HEK293 (cell line): ENCODE measurements at regions not wholly inside any gene's neighbourhood (a gene's known extent, or its start where the extent isn't known, plus 50 kb on each side); places are given as distances from the start of the nearest gene placed in this dataset.

Experiments
- CTCF ChIA-PET: fragments of 350-600 bp; formaldehyde crosslinking; extraction: SDS; loops from one replicate; lab custom pipeline; 2021; ENCODE audit warnings: antibody characterized with exemption; lab: Yijun Ruan, JAX
- POLR2A ChIA-PET: fragments of 300-600 bp; formaldehyde crosslinking; extraction: SDS; loops from one replicate; lab custom pipeline; 2020; ENCODE audit warnings: antibody characterized with exemption, inconsistent platforms; lab: Yijun Ruan, JAX
- H3K27ac ChIP-seq: fragments of 200-500 bp; sonication (Bioruptor generic); 2 replicates; pipeline ENCODE4 v1.5.1; 2014; ENCODE audit warnings: low read depth, low read length, control low read depth, inconsistent platforms; ENCODE audit errors: extremely low read depth
- H3K36me3 ChIP-seq, 2 experiments: fragments of 200-500 bp in 1 of 2; sonication (Bioruptor generic) in 1 of 2; 1 replicate in 1 of 2; 2 replicates in 1 of 2; pipeline ENCODE4 v1.5.1; 2014 to 2017; ENCODE audit warnings: inconsistent platforms in 2 of 2, low read length in 2 of 2; ENCODE audit not compliant: control insufficient read depth in 2 of 2, insufficient read depth in 1 of 2
- H3K4me1 ChIP-seq: fragments of 200-500 bp; sonication (Bioruptor generic); 2 replicates; pipeline ENCODE4 v1.5.1; 2014; ENCODE audit warnings: mild to moderate bottlenecking, low read length, inconsistent platforms; ENCODE audit not compliant: control insufficient read depth, insufficient read depth
- H3K4me3 ChIP-seq: 2 replicates; pipeline ENCODE4 v1.5.1; 2011; ENCODE audit warnings: low read depth, mild to moderate bottlenecking, control low read depth, low read length, moderate library complexity
- H3K9me3 ChIP-seq: fragments of 200-500 bp; sonication (Bioruptor generic); 2 replicates; pipeline ENCODE4 v1.5.1; 2014; ENCODE audit warnings: low read depth, low read length, inconsistent platforms; ENCODE audit not compliant: control insufficient read depth, insufficient read depth
- OVOL3 ChIP-seq: fragments of 450-650 bp; formaldehyde crosslinking; IDR thresholded peaks from 2 replicates; pipeline ENCODE4 v1.5.1; 2016; ENCODE audit warnings: missing biosample characterization, missing genetic modification characterization
- SCRT1 ChIP-seq: fragments of 450-650 bp; formaldehyde crosslinking; IDR thresholded peaks from 2 replicates; pipeline ENCODE4 v1.5.1; 2016; ENCODE audit warnings: missing biosample characterization, missing genetic modification characterization, borderline replicate concordance
- SP2 ChIP-seq: fragments of 450-650 bp; formaldehyde crosslinking; IDR thresholded peaks from 2 replicates; pipeline ENCODE4 v1.5.1; 2016; ENCODE audit warnings: missing biosample characterization, missing genetic modification characterization
- SP3 ChIP-seq: fragments of 450-650 bp; formaldehyde crosslinking; IDR thresholded peaks from 2 replicates; pipeline ENCODE4 v1.5.1; 2016; ENCODE audit warnings: missing biosample characterization, missing genetic modification characterization
- ZBTB20 ChIP-seq: fragments of 450-650 bp; formaldehyde crosslinking; IDR thresholded peaks from 2 replicates; pipeline ENCODE4 v1.5.1; 2016; ENCODE audit warnings: missing biosample characterization, missing genetic modification characterization
- ZFP41 ChIP-seq: fragments of 450-650 bp; formaldehyde crosslinking; IDR thresholded peaks from 2 replicates; pipeline ENCODE4 v1.5.1; 2016; ENCODE audit warnings: missing biosample characterization, missing genetic modification characterization, borderline replicate concordance
- ZIC2 ChIP-seq: fragments of 450-650 bp; formaldehyde crosslinking; IDR thresholded peaks from 2 replicates; pipeline ENCODE4 v1.5.1; 2016; ENCODE audit warnings: missing biosample characterization, missing genetic modification characterization
- ZNF174 ChIP-seq: fragments of 450-650 bp; formaldehyde crosslinking; IDR thresholded peaks from 2 replicates; pipeline ENCODE4 v1.5.0; 2017; ENCODE audit warnings: missing biosample characterization, mild to moderate bottlenecking, missing genetic modification characterization
- ZNF2 ChIP-seq: fragments of 450-650 bp; formaldehyde crosslinking; IDR thresholded peaks from 2 replicates; pipeline ENCODE4 v1.5.1; 2016; ENCODE audit warnings: missing biosample characterization, missing genetic modification characterization
- ZNF202 ChIP-seq: fragments of 450-650 bp; formaldehyde crosslinking; IDR thresholded peaks from 2 replicates; pipeline ENCODE4 v1.5.1; 2016; ENCODE audit warnings: missing biosample characterization, missing genetic modification characterization, borderline replicate concordance
- ZNF23 ChIP-seq: fragments of 450-650 bp; formaldehyde crosslinking; IDR thresholded peaks from 2 replicates; pipeline ENCODE4 v1.5.1; 2016; ENCODE audit warnings: missing biosample characterization, missing genetic modification characterization, borderline replicate concordance
- ZNF324 ChIP-seq: fragments of 450-650 bp; formaldehyde crosslinking; IDR thresholded peaks from 2 replicates; pipeline ENCODE4 v1.5.1; 2016; ENCODE audit warnings: missing biosample characterization, missing genetic modification characterization
- ZNF335 ChIP-seq: fragments of 450-650 bp; formaldehyde crosslinking; conservative IDR thresholded peaks from 2 replicates; pipeline ENCODE4 v1.5.1; 2016; ENCODE audit warnings: missing biosample characterization, missing genetic modification characterization
- ZNF354C ChIP-seq: fragments of 450-650 bp; formaldehyde crosslinking; IDR thresholded peaks from 2 replicates; pipeline ENCODE4 v1.5.1; 2016; ENCODE audit warnings: missing biosample characterization, missing genetic modification characterization, low read depth, borderline replicate concordance
- ZNF394 ChIP-seq: fragments of 450-650 bp; formaldehyde crosslinking; IDR thresholded peaks from 2 replicates; pipeline ENCODE4 v1.5.1; 2016; ENCODE audit warnings: missing biosample characterization, missing genetic modification characterization, mild to moderate bottlenecking, moderate library complexity, borderline replicate concordance
- ZNF501 ChIP-seq: fragments of 450-650 bp; formaldehyde crosslinking; IDR thresholded peaks from 2 replicates; pipeline ENCODE4 v1.5.1; 2016; ENCODE audit warnings: missing biosample characterization, missing genetic modification characterization
- ZNF510 ChIP-seq: fragments of 450-650 bp; formaldehyde crosslinking; IDR thresholded peaks from 2 replicates; pipeline ENCODE4 v1.5.1; 2018; ENCODE audit warnings: mild to moderate bottlenecking, missing genetic modification characterization, missing biosample characterization; ENCODE audit not compliant: insufficient replicate concordance
- ZNF514 ChIP-seq: fragments of 450-650 bp; formaldehyde crosslinking; IDR thresholded peaks from 2 replicates; pipeline ENCODE4 v1.5.1; 2016; ENCODE audit warnings: missing biosample characterization, missing genetic modification characterization
- ZNF560 ChIP-seq: fragments of 450-650 bp; formaldehyde crosslinking; IDR thresholded peaks from 2 replicates; pipeline ENCODE4 v1.5.1; 2017; ENCODE audit warnings: missing biosample characterization, missing genetic modification characterization, borderline replicate concordance
- ZNF596 ChIP-seq: fragments of 450-650 bp; IDR thresholded peaks from 2 replicates; pipeline ENCODE4 v1.5.0; 2018; ENCODE audit warnings: missing biosample characterization, mild to moderate bottlenecking, missing genetic modification characterization, moderate library complexity
- ZNF623 ChIP-seq: fragments of 450-650 bp; formaldehyde crosslinking; IDR thresholded peaks from 2 replicates; pipeline ENCODE4 v1.5.1; 2016; ENCODE audit warnings: missing biosample characterization, missing genetic modification characterization
- ZNF629 ChIP-seq: fragments of 450-650 bp; formaldehyde crosslinking; IDR thresholded peaks from 2 replicates; pipeline ENCODE4 v1.5.1; 2017; ENCODE audit warnings: missing biosample characterization, missing genetic modification characterization
- ZNF677 ChIP-seq: fragments of 450-650 bp; IDR thresholded peaks from 2 replicates; pipeline ENCODE4 v1.5.0; 2018; ENCODE audit warnings: missing biosample characterization, mild to moderate bottlenecking, missing genetic modification characterization, moderate library complexity
- ZNF792 ChIP-seq: fragments of 450-650 bp; formaldehyde crosslinking; IDR thresholded peaks from 2 replicates; pipeline ENCODE4 v1.5.1; 2016; ENCODE audit warnings: missing biosample characterization, missing genetic modification characterization
- TF ChIP-seq, protein P1 (sequence below): fragments of 450-650 bp; formaldehyde crosslinking; IDR thresholded peaks from 2 replicates; pipeline ENCODE4 v1.5.1; 2016; ENCODE audit warnings: missing biosample characterization, missing genetic modification characterization
- TF ChIP-seq, protein P2 (sequence below): fragments of 450-650 bp; IDR thresholded peaks from 2 replicates; pipeline ENCODE4 v1.5.1; 2018; ENCODE audit warnings: missing biosample characterization, missing genetic modification characterization
- TF ChIP-seq, protein P3 (sequence below): fragments of 450-650 bp; formaldehyde crosslinking; IDR thresholded peaks from 2 replicates; pipeline ENCODE4 v1.5.1; 2016; ENCODE audit warnings: missing biosample characterization, missing genetic modification characterization, low read depth

DNA sequence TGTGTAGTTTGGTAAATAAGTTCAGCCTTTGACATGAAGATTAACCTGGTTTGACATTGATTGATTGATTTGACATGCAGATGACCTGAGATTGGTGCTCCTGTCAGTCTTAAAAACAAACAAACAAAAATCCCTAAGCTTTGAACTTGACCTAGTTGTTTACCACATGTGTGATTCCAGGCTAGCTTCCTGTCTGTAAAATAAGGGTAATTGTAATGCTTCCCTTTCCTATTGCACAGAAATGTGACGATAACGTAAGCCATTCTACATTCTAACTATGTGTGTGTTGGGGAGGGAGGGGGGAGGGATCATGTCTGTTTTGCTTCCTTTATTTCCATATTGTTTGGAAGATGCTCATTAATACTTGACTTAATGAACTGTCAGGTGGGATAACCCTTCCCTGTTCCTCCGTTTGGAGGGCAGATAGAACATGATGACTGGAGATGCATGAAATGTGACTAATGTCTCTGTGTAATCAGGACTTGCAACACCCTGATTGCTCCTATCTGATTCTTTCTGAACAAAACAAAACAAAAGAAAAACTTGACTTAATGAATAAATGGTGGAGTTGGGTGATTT is 106.1 kb upstream of the CLMP start:
- H3K9me3 ChIP-seq, result no peaks in the 10 kb centered on the region
- ChIA-PET POLR2A (no interaction called here), CTCF (interaction anchor here (0.6 to 3.6 kb wide), 36 partner anchors 9 to 772 kb away, joined by 3 to 26 read pairs (median 4); no protein-coding TSS in a partner anchor)
- no peaks in the 10 kb centered on the region for H3K36me3 ChIP-seq
- H3K27ac ChIP-seq, result no peak overlapping the region
- TF ChIP-seq ZNF792 (no peak), OVOL3 (no peak), ZNF510 (tag by site-specific recombination) (no peak), ZIC2 (tag by site-specific recombination) (no peak), ZNF23 (no peak), ZNF324 (no peak), ZNF629 (tag by site-specific recombination) (no peak), ZNF623 (tag by site-specific recombination) (no peak), ZNF501 (no peak), ZNF560 (tag by site-specific recombination) (no peak), ZNF202 (tag by site-specific recombination) (no peak)
- TF ChIP-seq, protein P1, sequence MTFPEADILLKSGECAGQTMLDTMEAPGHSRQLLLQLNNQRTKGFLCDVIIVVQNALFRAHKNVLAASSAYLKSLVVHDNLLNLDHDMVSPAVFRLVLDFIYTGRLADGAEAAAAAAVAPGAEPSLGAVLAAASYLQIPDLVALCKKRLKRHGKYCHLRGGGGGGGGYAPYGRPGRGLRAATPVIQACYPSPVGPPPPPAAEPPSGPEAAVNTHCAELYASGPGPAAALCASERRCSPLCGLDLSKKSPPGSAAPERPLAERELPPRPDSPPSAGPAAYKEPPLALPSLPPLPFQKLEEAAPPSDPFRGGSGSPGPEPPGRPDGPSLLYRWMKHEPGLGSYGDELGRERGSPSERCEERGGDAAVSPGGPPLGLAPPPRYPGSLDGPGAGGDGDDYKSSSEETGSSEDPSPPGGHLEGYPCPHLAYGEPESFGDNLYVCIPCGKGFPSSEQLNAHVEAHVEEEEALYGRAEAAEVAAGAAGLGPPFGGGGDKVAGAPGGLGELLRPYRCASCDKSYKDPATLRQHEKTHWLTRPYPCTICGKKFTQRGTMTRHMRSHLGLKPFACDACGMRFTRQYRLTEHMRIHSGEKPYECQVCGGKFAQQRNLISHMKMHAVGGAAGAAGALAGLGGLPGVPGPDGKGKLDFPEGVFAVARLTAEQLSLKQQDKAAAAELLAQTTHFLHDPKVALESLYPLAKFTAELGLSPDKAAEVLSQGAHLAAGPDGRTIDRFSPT (tag by site-specific recombination), result no peak
- TF ChIP-seq, protein P2, sequence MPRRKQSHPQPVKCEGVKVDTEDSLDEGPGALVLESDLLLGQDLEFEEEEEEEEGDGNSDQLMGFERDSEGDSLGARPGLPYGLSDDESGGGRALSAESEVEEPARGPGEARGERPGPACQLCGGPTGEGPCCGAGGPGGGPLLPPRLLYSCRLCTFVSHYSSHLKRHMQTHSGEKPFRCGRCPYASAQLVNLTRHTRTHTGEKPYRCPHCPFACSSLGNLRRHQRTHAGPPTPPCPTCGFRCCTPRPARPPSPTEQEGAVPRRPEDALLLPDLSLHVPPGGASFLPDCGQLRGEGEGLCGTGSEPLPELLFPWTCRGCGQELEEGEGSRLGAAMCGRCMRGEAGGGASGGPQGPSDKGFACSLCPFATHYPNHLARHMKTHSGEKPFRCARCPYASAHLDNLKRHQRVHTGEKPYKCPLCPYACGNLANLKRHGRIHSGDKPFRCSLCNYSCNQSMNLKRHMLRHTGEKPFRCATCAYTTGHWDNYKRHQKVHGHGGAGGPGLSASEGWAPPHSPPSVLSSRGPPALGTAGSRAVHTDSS (tag by site-specific recombination), result no peak
- no peak overlapping the region for H3K4me3 ChIP-seq
- H3K4me1 ChIP-seq, result no peaks in the 10 kb centered on the region

DNA sequence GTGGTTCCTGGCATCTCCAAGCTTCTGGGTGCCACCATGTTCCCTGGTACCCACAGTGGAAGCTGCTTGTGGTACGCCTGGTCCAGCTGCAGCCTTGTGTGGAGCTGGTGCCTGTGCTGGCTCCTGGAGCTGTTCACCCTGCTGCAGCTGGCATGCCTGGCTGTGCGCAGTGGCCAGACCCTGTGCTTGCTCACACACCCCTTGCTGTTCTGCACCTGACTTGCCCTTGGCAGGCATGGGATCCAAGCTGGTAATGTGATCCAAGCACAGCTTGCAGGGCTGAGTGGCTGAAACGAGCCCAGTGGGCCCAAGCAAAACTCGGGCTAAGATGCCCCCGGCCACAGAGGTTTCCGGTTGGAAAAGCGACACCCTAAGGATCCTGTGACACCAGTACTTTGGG is 104.7 kb upstream of the CLMP start:
- Histone ChIP-seq H3K4me1 (no peaks in the 10 kb centered on the region), H3K36me3 (no peaks in the 10 kb centered on the region), H3K9me3 (no peaks in the 10 kb centered on the region), H3K27ac (no peak overlapping the region), H3K4me3 (no peak overlapping the region)
- ChIA-PET CTCF (interaction anchor here (0.7 to 3.6 kb wide), 9 partner anchors 10 to 281 kb away, joined by 3 to 26 read pairs (median 4); no protein-coding TSS in a partner anchor), POLR2A (no interaction called here)
- TF ChIP-seq SP3 (no peak), SCRT1 (tag by site-specific recombination) (no peak), ZNF394 (tag by site-specific recombination) (no peak), ZNF629 (tag by site-specific recombination) (no peak), ZNF2 (tag by site-specific recombination) (no peak), ZNF335 (tag by site-specific recombination) (no peak), ZFP41 (tag by site-specific recombination) (no peak), ZNF596 (tag by site-specific recombination) (no peak), ZNF514 (tag by site-specific recombination) (no peak), ZNF354C (tag by site-specific recombination) (no peak), ZNF174 (tag by site-specific recombination) (no peak), SP2 (tag by site-specific recombination) (no peak), ZNF677 (tag by site-specific recombination) (no peak), ZBTB20 (tag by site-specific recombination) (no peak)
- TF ChIP-seq, protein P3, sequence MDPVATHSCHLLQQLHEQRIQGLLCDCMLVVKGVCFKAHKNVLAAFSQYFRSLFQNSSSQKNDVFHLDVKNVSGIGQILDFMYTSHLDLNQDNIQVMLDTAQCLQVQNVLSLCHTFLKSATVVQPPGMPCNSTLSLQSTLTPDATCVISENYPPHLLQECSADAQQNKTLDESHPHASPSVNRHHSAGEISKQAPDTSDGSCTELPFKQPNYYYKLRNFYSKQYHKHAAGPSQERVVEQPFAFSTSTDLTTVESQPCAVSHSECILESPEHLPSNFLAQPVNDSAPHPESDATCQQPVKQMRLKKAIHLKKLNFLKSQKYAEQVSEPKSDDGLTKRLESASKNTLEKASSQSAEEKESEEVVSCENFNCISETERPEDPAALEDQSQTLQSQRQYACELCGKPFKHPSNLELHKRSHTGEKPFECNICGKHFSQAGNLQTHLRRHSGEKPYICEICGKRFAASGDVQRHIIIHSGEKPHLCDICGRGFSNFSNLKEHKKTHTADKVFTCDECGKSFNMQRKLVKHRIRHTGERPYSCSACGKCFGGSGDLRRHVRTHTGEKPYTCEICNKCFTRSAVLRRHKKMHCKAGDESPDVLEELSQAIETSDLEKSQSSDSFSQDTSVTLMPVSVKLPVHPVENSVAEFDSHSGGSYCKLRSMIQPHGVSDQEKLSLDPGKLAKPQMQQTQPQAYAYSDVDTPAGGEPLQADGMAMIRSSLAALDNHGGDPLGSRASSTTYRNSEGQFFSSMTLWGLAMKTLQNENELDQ (tag by site-specific recombination), result no peak
